Effector memory CD8-positive, alpha-beta T cell (primary cell): ENCODE measurements at regions not wholly inside any gene's neighbourhood (a gene's known extent, or its start where the extent isn't known, plus 50 kb on each side); places are given as distances from the start of the nearest gene placed in this dataset.
"Not testable (repeated sequence)": the region's sequence is repeated elsewhere in the genome, so short reads cannot be mapped to it uniquely, and the experiment has no call there.

Source experiments
- ATAC-seq: fragments of 150-1000 bp; cut with Tn5 transposase; replicated peaks from 2 replicates; pipeline ENCODE4 v1.10.0; 2021; ENCODE audit warnings: mild to moderate bottlenecking, moderate library complexity
- DNase-seq, 3 experiments: peaks; one replicate each; pipeline ENCODE4 v3.0.0; 2021
- H3K27ac Mint-ChIP-seq, 2 donors: one replicate each; pipeline ENCODE4 v1.8.0; 2022; ENCODE audit warnings: mild to moderate bottlenecking in 2 of 2, mixed read lengths in 2 of 2, moderate library complexity in 2 of 2
- H3K27me3 Mint-ChIP-seq, 2 donors: one replicate each; pipeline ENCODE4 v1.8.0; 2022; ENCODE audit warnings: mixed read lengths in 2 of 2
- H3K36me3 Mint-ChIP-seq: one replicate; pipeline ENCODE4 v1.8.0; 2022; ENCODE audit warnings: mild to moderate bottlenecking, moderate library complexity, mixed read lengths; ENCODE audit not compliant: insufficient read depth
- H3K4me1 Mint-ChIP-seq, 2 donors: one replicate each; pipeline ENCODE4 v1.8.0; 2022; ENCODE audit warnings: low read depth in 2 of 2, mixed read lengths in 2 of 2
- H3K4me3 Mint-ChIP-seq, 2 donors: one replicate each; pipeline ENCODE4 v1.8.0; 2022; ENCODE audit warnings: mild to moderate bottlenecking in 2 of 2, mixed read lengths in 2 of 2, moderate library complexity in 2 of 2
- H3K9me3 Mint-ChIP-seq, 2 donors: one replicate each; pipeline ENCODE4 v1.8.0; 2022; ENCODE audit warnings: mixed read lengths in 2 of 2

DNA sequence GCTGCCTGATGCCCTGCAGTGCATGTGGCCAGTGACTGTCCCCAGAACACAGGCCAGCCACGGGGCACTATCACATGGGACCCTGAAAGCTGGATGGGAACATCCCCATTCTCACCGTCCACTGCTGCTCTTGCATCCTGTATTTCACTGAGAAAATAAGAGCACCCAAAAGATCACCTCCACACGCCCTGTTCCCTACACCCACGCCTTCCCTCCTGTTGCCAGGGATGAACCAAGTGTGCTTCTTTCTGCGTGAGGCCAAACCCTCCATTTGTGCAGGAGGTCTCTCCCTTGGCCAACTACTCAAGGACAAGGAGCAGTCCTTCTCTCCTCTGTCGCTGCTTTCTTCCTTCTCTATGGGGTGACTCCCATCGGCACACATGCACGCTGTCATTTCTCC is 118.3 kb downstream of the LRRC37A3 start:
- Mint-ChIP-seq H3K4me1 (peaks cover 5 to 18% of the 10 kb centered on the region in 2 donors), H3K36me3 (peaks cover 42% of the 10 kb centered on the region), H3K27ac (peak overlapping the region in 1 of 2 donors; percentile 55)
- not testable (repeated sequence) for ATAC-seq, H3K27me3 Mint-ChIP-seq, DNase-seq, H3K4me3 Mint-ChIP-seq, H3K9me3 Mint-ChIP-seq

DNA sequence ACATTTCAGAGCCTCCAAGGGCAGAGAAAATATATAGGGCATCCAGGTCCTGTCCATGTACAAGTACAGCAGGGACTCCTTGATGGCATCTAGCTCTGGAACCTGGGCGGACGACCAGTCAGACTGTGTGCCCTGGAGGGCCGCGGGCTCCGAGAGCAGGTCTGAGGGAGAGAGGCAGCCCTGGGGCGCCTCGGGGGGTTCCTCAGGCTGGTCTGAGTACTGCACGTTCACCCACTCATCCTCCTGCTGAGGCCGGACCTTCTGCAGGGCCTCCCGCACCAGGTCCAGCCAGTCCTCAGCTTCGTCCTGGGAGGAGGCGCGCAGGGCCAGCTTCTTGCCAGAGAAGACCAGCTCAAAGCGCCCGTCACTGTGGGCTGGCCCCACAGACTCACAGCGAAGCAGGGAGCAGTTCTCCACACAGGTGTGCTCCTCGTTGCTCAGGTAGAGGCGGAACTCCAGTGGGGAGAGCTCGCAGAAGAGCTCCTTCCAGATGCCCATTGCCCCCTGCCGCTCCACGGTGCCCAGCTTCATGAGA is 118.8 kb downstream of the LRRC37A3 start:
- not testable (repeated sequence) for H3K4me3 Mint-ChIP-seq, H3K27me3 Mint-ChIP-seq, ATAC-seq, DNase-seq, H3K9me3 Mint-ChIP-seq
- Mint-ChIP-seq H3K4me1 (peaks cover 5 to 18% of the 10 kb centered on the region in 2 donors), H3K36me3 (peaks cover 36% of the 10 kb centered on the region), H3K27ac (peak overlapping the region in 1 of 2 donors; percentile 55)

GRCh38 chr17:64799543-64800188 is 119.6 kb downstream of the LRRC37A3 start:
- not testable (repeated sequence) for ATAC-seq, H3K27me3 Mint-ChIP-seq, H3K9me3 Mint-ChIP-seq, H3K27ac Mint-ChIP-seq, DNase-seq, H3K4me3 Mint-ChIP-seq
- H3K36me3 Mint-ChIP-seq: peaks cover 31% of the 10 kb centered on the region
- peaks cover 5 to 18% of the 10 kb centered on the region in 2 donors for H3K4me1 Mint-ChIP-seq

GRCh38 chr17:64798961-64799360 is 120.3 kb downstream of the LRRC37A3 start:
- H3K27me3 Mint-ChIP-seq, DNase-seq, H3K4me3 Mint-ChIP-seq, H3K27ac Mint-ChIP-seq, H3K9me3 Mint-ChIP-seq: not testable (repeated sequence)
- ATAC-seq: peak; percentile 22
- Mint-ChIP-seq H3K4me1 (peaks cover 5 to 18% of the 10 kb centered on the region in 2 donors), H3K36me3 (peaks cover 26% of the 10 kb centered on the region)

- H3K4me3 Mint-ChIP-seq, ATAC-seq, DNase-seq, H3K9me3 Mint-ChIP-seq, H3K27ac Mint-ChIP-seq, H3K27me3 Mint-ChIP-seq: not testable (repeated sequence)
- H3K36me3 Mint-ChIP-seq: peaks cover 21% of the 10 kb centered on the region
- peaks cover 5 to 18% of the 10 kb centered on the region in 2 donors for H3K4me1 Mint-ChIP-seq
Measured at GRCh38 chr17:64798489-64798790, 120.8 kb downstream of the LRRC37A3 start.

DNA sequence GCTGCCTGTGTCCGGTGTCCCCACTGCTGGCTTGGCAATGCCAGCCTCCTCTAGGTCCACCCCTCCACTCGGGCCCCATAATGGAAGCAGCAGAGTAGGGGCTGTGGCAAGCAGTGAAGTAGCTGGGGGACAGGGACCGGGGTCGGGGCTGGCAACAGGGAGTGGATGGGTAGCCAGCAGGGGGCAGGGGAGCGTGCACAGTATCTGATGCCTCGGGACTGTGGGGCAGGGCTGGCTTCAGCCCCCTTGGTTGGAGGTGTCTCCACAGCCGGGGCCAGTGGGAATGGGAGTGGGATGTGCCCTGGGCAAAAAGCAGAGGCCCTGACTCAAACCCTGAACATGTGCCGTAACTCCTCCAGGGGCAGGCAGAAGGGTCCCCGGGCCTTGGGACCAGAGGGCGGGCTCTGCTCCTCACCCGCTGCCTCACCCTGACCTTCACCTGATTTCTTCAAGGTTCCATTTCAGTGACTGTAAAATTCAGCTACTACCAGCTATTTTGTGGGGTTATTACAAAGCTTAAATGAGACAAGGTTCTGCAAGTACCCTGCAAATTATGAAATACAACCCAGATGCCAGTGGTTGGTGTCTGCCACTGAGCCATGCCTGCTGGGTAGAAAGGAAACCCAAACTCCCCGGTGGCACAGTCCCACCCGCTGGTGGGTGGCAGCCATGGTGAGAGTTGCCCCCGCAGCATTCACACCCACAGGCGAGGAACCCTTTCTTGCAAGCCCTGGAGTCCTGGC is 121.4 kb downstream of the LRRC37A3 start:
- peak overlapping the region in 1 of 2 donors; percentile 46 for H3K27ac Mint-ChIP-seq
- H3K36me3 Mint-ChIP-seq: peaks cover 16% of the 10 kb centered on the region
- H3K4me1 Mint-ChIP-seq: peaks cover 9 to 21% of the 10 kb centered on the region in 2 donors
- H3K9me3 Mint-ChIP-seq, DNase-seq, H3K27me3 Mint-ChIP-seq: not testable (repeated sequence)
- ATAC-seq: peak; percentile 96
- H3K4me3 Mint-ChIP-seq: peak overlapping the region; percentile 61 to 64

DNA sequence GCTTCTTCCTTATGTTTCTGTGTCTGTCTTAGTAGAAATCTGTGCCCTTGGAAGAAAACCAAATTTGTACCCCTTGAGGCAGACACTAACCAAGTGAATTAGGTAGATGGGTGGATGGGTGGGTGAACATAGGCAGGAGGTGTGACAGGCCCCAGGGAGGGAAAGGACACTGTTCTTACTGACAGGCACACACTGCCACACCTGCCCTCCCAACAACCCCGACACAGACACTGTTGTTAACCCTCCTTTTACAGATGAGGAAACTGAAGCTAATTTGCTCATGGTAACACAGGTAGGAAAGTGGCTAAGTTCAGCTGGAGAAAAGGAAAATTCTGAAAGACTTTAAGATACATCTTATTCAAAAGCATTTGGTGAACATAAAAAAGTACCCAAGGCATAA is 123.9 kb downstream of the LRRC37A3 start:
- H3K27me3 Mint-ChIP-seq, H3K9me3 Mint-ChIP-seq, DNase-seq, H3K4me3 Mint-ChIP-seq, ATAC-seq, H3K27ac Mint-ChIP-seq: not testable (repeated sequence)
- H3K4me1 Mint-ChIP-seq: peaks cover 16 to 27% of the 10 kb centered on the region in 2 donors
- peaks cover 19% of the 10 kb centered on the region for H3K36me3 Mint-ChIP-seq

GRCh38 chr17:64794548-64795274 is 124.6 kb downstream of the LRRC37A3 start:
- peak overlapping the region in 1 of 2 donors; percentile 35 for H3K27ac Mint-ChIP-seq
- not testable (repeated sequence) for H3K9me3 Mint-ChIP-seq

GRCh38 chr17:64794113-64794512 is 125.2 kb downstream of the LRRC37A3 start:
- Mint-ChIP-seq H3K4me1 (peaks cover 16 to 22% of the 10 kb centered on the region in 2 donors), H3K36me3 (peaks cover 15% of the 10 kb centered on the region), H3K27ac (peak overlapping the region in 1 of 2 donors; percentile 35)
- not testable (repeated sequence) for DNase-seq, ATAC-seq, H3K27me3 Mint-ChIP-seq, H3K4me3 Mint-ChIP-seq, H3K9me3 Mint-ChIP-seq

More at GRCh38 chr17:64794548-64795274, 124.6 kb downstream of the LRRC37A3 start:
- DNase-seq, H3K4me3 Mint-ChIP-seq, ATAC-seq, H3K27me3 Mint-ChIP-seq: not testable (repeated sequence)
- H3K4me1 Mint-ChIP-seq: peaks cover 16 to 27% of the 10 kb centered on the region in 2 donors
- peaks cover 19% of the 10 kb centered on the region for H3K36me3 Mint-ChIP-seq

DNA sequence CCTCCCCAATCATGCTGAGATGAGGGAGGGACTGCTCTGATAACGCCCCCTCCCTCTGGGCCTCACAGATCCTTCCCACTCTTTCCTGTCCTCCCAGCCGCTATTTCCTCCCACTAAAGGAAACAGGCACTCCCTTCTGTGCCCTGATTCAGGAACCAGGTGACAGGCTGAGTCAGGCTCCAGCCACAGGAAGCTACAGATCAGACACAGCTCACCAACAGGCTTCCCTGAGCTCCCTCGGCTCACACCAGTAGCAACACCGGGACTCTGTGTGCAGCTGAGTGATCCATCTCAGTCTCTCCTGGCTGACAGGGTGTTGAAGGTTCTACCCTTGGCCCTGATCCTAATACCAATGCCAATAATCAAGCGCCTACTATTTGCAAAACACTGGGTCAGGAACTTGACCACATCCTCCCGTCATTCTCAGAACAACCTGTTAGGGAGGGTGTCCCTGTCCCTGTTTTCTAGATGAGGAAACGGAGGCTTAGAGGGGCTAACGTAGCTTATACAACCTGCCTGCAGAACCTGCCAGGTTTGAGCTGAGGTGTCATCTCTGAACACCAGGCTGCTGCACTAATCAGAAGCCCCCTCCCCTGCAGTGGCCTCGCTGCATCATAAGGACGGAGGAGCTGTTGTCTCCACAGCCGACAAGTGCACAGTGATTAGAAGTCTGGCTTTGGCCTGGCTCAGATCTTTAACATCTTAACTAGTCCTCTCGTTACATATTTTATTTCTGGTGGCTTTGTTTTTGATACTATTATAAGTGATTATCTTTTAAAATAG is 126.3 kb downstream of the LRRC37A3 start:
- H3K4me3 Mint-ChIP-seq: peak overlapping the region; percentile 57 to 66
- peaks cover 16 to 22% of the 10 kb centered on the region in 2 donors for H3K4me1 Mint-ChIP-seq
- peaks cover 15% of the 10 kb centered on the region for H3K36me3 Mint-ChIP-seq
- not testable (repeated sequence) for DNase-seq, H3K9me3 Mint-ChIP-seq, H3K27me3 Mint-ChIP-seq
- peak; percentile 91 for ATAC-seq
- peak overlapping the region; percentile 83 to 85 for H3K27ac Mint-ChIP-seq

- Mint-ChIP-seq H3K4me1 (peaks cover 16 to 19% of the 10 kb centered on the region in 2 donors), H3K27ac (peak overlapping the region; percentile 85 to 91), H3K4me3 (peak overlapping the region in 1 of 2 donors; percentile 66), H3K36me3 (peaks cover 15% of the 10 kb centered on the region)
- H3K27me3 Mint-ChIP-seq, ATAC-seq, DNase-seq, H3K9me3 Mint-ChIP-seq: not testable (repeated sequence)
Measured at GRCh38 chr17:64792276-64792675, 127.0 kb downstream of the LRRC37A3 start.

DNA sequence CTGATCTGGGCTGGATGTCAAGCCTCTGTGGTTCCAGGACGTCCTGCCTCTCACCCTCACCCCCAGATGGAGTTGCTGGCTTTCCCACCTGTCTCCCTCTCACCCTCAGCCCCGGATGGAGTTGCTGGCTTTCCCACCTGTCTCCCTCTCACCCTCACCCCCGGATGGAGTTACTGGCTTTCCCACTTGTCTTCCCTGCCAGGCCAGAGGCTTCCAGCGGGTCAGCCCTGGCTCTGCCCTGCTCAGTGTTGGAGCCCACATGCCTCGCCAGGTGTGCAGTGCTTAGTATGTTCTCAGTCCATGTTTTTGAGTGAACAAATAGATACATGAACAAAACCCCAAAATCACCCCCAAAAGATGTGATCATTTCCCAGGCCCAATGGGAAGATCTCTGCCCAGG is 127.6 kb downstream of the LRRC37A3 start:
- Mint-ChIP-seq H3K27ac (peak overlapping the region in 1 of 2 donors; percentile 91), H3K4me3 (peak overlapping the region in 1 of 2 donors; percentile 36), H3K4me1 (peaks cover 13 to 16% of the 10 kb centered on the region in 2 donors), H3K36me3 (peaks cover 21% of the 10 kb centered on the region)
- H3K9me3 Mint-ChIP-seq, ATAC-seq, H3K27me3 Mint-ChIP-seq, DNase-seq: not testable (repeated sequence)
